ENCODE measurements at regions not wholly inside any gene's neighbourhood (a gene's known extent, or its start where the extent isn't known, plus 50 kb on each side); places are given as distances from the start of the nearest gene placed in this dataset.
A peak's percentile ranks its signal among the peaks of the same experiment; 100 is the strongest.
"Not testable (repeated sequence)": the region's sequence is repeated elsewhere in the genome, so short reads cannot be mapped to it uniquely, and the experiment has no call there.

DNA sequence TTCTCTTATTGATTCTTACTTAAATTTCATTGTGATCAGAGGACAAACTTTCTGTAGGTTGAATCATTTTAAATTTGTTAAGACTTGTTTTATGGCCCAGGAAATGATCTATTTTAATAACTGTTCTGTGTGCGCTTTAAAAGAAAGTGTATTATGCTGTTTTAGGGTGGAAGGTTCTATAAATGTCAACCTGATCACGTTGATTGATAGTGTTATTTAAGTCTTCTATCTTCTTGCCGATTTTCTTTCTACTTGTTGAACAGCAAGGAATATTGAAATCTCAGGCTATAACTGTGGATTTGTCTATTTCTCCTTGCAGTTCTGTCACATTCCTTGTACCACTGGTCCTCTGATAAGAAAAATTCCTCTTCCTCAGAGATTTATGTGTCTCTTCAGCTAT lies 112.7 kb downstream of the TANC2 start:
- no peak for DNase-seq (ENCODE audit: low read depth)

DNA sequence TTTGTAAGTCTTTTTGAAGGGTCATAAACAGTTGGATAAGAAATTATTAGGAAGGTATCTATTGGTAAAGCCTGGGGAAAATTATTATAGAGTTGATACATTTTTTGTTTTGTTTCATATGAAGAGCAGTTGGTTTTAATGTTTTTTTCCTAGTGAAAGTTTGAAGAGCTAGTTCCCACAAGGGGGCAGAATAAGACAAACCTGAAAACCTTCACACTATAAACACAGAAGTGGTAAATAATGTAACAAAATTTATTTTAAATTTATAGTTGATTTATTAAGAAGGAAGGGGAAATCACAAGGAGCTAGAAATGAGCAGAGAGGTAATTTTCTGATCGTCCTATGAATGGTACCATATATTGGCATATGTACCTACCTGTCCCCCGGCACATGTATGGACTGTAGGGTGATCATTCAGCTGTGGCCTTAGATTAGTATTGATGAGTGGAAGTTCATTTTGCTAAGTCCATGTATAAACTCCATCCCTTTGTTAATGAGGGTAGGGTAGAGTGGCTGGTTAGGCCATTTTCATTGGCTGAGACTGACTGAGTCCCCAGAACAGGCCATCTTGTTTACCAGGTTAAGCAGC lies 116.3 kb downstream of the TANC2 start:
- DNase-seq (ENCODE audit: low read depth): no peak

DNA sequence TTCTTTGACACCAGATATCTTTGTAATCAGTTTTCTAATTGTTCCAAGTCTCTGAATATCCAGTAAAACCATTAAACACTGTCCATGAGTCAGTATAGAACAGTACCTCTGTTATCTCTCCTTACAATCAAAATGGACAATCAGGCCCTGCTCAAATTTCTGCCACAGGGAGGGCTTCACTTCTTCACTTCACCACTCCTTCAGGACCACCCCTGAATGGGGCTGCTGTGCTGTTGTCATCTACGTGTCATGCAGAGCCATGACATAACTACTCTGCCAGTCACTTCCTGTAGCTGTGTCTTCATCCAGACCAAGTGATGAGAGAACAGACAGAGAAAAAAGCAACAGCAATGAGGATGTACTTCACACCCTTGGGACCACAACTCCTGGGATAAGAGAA lies 116.9 kb downstream of the TANC2 start:
- peak; percentile 23 for DNase-seq (ENCODE audit: low read depth)

DNA sequence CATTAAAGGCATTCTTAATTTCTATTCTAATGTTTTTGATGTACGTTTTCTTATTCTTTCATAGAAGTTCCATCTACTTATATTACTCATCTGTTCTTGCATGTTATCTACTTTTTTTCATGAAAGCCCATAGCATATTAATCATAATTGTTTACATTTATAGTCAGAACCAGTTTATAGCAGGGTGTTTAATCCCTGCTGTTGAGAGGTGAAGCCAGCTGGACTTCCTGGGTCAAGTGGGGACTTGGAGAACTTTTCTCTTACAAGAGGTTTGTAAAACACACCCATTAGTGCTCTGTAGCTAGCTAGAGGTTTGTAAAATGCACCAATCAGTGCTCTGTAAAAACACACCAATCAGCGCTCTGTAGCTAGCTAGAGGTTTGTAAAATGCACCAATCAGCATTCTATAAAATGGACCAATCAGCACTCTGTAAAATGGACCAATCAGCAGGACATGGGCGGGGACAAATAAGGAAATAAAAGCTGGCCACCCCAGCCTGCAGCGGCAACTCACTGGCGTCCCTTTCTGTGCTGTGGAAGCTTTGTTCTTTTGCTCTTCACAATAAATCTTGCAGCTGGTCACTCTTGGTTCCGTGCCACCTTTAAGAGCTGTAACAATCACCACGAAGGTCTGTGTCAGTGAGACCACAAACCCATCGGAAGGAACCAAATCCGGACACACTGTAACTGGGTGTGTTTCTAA lies 120.6 kb downstream of the TANC2 start:
- no peak for DNase-seq (ENCODE audit: low read depth)

DNA sequence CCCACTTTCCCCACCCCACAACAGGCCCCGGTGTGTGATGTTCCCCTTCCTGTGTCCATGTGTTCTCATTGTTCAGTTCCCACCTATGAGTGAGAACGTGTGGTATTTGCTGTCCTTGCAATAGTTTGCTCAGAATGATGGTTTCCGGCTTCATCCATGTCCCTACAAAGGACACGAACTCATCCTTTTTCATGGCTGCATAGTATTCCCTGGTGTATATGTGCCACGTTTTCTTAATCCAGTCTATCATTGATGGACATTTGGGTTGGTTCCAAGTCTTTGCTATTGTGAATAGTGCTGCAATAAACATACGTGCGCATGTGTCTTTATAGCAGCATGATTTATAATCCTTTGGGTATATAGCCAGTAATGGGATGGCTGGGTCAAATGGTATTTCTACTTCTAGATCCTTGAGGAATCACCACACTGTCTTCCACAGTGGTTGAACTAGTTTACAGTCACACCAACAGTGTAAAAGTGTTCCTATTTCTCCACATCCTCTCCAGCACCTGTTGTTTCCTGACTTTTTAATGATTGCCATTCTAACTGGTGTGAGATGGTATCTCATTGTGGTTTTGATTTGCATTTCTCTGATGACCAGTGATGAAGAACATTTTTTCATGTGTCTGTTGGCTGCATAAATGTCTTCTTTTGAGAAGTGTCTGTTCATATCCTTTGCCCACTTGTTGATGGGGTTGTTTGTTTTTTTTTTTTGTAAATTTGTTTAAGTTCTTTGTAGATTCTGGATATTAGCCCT lies 124.5 kb downstream of the TANC2 start:
- not testable (repeated sequence) for DNase-seq (ENCODE audit: low read depth)

DNA sequence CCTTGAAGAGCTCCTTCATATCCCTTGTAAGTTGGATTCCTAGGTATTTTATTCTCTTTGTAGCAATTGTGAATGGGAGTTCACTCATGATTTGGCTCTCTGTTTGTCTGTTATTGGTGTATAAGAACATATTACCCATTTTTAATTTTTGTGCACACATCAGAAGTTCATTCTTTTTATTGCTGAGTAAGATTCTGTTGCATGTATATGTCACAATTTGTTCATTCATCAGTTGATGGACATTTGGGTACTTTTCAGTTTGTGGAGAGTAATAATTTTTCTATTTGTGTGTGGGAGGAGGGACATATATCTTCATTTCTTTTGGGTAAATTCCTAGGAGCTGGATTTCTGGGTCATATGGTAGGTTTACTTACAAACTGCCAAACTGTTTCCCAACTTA lies 125.9 kb downstream of the TANC2 start:
- not testable (repeated sequence) for DNase-seq (ENCODE audit: low read depth)

DNA sequence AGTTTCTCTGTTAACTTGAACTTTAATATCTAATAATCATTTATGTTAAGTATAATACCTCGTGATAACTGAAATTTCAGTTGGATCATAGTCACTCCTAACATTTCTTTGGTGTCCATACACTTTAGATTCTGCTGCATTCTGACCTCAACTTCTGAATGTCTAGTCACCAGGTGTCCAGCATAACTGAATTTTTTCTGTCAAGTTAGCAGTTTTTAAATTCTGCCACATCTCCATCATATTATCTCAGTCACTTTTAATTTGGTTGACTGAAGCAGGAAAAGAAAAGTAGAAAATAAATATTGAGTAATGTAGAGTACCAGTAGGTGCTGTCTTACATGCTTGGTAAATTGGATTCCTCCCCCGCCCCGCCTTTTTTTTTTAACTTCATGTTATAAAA lies 128.6 kb downstream of the TANC2 start:
- DNase-seq (ENCODE audit: low read depth): no peak

DNA sequence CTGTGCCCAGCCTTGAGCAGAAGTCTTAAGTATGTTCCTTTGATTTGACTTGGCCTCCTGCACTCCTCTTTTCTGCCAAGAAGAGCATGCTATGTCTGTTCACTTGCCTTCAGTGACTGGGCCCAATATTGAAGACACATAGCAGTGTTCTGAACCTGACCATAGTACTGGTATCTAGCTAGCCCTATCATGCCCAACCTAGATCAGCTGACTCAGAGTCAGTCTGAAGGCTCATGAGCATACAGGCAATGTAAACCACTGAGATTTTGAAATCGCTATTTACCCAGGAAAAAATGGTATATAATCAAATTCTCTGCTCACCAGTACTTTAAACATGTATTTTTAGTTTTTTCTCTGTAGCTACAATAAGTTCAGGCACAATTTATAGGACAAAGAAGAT lies 129.4 kb downstream of the TANC2 start:
- no peak for DNase-seq (ENCODE audit: low read depth)

DNA sequence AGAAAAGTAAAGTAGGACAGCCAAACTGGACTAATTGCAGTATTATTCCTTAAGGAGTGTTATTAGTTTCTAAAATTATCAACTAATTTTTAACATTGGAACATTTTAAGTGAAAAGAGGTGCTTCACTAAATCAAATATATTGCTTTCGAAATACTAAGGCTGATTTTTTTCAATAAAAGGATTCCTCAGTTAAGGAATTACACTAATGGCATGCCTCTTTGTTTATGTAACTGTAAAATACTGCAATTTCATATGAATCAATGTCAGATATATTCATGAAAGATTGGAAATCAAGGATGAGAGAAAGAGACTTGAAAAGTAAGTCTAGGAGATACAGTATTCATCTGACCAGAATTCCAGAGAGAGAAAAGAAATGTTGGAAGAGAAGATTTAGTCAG lies 129.8 kb downstream of the TANC2 start:
- DNase-seq (ENCODE audit: low read depth): no peak

DNA sequence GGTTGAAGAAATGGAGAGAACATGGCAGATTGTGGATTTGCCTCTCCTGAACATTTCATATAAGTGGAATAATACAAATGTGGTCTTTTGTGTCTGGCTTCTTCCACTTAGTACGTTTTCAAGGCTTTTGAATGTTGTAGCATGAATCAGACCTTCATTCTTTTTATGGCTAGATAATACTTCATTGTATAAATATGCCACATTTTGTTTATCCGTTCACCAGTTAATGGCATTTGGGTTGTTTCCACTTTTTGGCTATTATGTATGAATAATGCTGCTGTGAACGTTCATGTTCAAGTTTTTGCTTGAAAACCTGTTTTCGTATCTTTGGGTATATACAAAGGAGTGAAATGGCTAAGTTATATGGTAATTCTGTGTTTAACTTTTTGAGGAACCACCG lies 130.4 kb downstream of the TANC2 start:
- no peak for DNase-seq (ENCODE audit: low read depth)

DNA sequence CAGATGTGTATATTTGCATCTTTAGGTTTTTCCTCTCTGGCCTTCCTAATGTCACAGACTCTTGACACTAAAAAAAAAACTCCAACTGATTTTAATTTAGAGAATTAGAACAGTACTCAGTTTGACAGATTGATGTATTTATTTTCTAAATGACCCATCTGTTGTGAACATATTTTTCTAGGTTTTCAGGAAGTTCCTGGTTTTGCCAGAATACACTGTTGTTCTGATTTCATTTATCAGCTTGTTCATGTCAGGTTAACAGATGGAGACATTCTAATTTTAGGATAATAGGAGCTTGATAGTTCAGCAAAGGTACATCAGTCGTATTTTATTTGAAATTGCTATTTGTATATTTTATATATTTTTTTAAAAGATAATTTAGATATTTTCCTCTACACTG lies 133.4 kb downstream of the TANC2 start:
- DNase-seq (ENCODE audit: low read depth): no peak

DNA sequence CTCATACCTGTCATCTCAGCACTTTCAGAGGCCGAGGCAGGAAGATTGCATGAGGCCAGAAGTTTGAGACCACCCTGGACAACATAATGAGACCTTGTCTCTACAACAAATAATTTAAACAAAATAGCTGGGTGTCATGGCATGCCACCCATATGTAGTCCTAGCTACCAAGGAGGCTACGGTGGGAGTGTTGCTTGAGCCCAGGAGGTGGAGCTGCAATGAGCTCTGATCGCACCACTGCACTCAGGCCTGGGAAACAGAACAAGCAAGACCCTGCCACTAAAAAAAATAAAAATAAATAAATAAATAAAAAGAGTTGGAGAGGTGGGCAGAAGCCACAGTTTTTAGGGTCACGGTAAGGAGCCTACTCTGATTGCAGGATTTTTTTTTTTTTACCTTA lies 136.0 kb downstream of the TANC2 start:
- DNase-seq (ENCODE audit: low read depth): no peak

DNA sequence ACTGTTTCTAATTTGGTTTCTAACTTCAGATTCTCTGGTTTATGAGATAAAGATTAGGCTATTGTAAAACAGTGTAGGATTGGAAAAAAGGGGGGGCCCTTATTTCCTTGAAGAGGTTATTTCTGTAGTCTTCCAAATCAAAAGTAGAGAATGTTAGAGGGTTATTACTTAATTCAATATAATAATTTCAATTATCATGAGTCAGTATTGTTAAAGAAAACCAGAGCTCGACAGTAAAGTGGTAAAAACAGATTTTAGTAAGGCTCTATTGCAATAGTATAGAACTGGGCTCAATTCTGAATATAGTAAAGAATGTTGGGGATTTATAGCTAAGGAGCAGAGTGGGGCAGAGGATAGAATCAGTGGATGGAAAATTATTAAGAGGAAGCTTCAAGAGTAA lies 140.0 kb downstream of the TANC2 start:
- no peak for DNase-seq (ENCODE audit: low read depth)

DNA sequence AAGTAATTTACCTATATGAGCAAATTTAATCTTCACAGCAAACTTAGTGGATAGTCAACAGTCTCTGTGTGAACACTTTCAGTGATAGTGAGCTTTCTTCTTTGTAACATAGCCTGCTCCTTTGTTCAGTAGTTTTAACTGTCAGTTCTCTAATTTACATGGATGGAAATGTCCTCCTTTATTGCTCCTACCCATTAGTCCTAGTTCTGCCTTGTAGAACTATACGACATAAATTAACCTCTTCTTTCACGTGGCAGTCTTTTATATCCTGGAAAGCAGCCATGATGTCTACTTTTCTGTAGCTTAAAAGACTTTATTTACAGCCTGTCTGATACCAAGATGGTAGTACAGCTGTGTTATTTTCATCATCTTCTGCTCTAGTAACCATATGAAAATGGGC lies 143.6 kb downstream of the TANC2 start:
- no peak for DNase-seq (ENCODE audit: low read depth)

DNA sequence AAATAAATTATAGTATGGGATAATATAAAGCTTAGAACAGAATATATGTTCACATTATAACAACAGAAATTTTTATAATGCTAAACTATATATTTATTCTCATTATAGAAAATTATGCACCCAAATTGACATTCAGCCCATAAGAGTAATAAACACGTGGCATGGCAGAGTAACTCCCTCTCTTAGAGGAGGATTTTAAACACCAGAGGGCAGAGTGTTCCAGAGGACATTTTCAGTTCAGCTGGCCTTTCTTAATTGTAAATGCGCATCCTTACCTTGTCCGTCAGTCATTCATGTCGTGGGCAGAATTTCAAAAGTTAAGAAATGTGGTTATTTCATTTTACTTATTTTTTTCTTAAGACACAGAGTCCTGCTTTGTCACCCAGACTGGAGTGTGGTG lies 147.1 kb downstream of the TANC2 start:
- no peak for DNase-seq (ENCODE audit: low read depth)

DNA sequence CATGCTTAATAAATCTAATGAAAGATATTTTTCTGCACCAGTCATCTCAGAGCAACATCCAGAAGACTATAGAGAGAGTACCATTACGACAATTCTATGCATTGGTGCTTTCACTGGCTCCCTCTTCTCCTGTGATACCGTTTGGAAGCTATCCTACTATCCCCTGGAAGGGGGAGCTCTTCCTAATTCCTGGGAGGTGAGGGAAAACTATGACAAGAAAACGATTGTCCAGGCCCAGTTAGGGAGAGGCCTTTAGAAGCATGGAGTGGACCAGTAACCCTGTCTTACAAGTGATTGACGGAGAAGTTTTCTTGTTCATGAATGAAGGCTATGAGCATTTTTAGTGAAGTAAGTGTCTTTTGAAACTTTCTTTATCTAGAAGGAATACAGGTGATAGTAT lies 150.2 kb downstream of the TANC2 start:
- no peak for DNase-seq (ENCODE audit: low read depth)

DNA sequence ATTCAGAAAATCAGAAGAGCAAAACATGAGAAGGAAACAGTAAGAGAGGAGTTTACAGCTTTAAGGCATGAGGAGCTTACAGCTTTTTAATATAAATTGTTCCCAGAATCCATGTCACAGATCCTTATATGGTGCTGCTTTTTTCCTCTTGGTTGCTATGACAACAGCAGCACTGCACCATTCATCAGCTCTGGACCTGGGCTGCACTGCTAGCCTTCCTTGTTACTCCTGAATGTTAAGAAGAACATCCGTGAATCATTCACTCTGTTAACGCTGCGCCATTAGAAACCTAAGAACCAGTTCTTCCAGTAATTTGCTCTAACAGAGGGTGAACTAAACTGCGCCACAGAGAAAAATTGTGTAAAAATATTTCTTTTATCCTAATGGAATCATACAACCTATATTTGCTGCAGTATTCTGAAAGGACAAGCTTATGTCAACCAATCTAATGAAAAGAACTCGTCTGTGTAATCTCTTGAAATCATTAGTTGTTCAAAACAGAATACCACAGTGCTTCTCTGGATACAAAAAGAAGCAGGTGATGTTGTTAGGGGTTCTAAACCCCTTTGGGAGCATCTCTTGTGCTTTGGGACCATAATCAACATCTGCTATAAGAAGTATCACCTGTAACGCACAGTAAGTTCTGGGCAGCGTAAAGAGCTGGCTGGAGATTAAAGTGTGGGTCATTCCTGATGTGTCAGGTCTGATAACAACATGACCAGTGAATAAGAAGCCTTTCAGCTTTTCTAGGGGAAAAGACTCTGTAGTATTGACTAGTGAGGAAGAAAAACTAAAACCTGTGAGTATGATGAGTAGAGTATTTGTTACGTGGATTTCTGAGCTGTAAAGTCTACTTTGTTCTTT lies 151.2 kb downstream of the TANC2 start:
- no peak for DNase-seq (ENCODE audit: low read depth)

DNA sequence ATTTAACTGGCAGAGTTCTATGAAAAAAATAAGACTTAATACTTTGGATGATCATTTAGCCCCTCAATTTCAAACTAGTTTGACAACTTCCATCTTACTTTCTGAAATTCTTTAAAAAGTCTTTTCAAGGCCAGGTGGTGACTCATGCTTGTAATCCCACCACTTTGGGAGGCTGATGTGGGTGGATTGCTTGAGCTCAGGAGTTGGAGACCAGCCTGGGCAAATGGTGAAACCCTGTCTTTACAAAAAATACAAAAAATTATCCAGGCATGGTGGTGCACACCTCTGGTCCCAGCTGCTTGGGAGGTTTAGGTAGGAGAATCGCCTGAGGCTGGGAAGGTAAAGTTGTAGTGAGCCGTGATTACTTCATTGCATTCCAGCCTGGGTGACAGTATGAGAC lies 154.4 kb downstream of the TANC2 start:
- peak; percentile 18 for DNase-seq (ENCODE audit: low read depth)

DNA sequence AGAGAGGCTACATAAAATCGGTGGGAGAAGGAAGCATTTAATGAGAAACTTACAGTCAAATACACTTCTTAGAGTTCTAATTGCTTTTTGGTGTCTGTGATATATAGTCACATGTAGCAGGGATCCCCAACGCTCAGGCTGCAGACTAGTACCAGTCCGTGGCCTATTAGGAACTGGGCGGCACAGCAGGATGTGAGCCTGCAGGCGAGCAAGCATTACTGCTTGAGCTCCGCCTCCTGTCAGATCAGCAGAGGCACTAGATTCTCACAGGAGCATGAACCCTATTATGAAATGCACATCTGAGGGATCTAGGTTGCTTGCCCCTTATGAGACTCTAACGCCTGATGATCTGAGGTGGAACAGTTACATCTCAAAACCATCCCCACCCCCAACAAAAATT lies 158.5 kb downstream of the TANC2 start:
- DNase-seq (ENCODE audit: low read depth): no peak

DNA sequence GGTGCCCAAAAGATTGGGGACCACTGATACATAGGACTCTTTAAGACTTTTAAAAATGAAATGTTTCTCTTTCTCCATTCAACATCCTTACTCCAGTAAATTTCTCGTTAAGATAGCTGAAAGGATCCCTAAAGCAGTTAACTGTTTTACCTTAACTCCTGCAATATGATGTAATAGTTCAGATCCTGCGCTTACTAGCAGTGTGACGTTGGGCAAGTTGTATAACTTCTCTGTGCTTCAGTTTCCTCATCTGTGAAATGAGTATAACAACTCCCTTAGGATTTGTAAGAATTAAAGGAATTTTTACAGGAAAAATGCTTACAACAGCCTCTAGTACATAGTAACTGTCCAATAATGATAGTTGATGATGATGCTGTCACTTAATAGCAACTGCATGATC lies 158.9 kb downstream of the TANC2 start:
- DNase-seq (ENCODE audit: low read depth): no peak

DNA sequence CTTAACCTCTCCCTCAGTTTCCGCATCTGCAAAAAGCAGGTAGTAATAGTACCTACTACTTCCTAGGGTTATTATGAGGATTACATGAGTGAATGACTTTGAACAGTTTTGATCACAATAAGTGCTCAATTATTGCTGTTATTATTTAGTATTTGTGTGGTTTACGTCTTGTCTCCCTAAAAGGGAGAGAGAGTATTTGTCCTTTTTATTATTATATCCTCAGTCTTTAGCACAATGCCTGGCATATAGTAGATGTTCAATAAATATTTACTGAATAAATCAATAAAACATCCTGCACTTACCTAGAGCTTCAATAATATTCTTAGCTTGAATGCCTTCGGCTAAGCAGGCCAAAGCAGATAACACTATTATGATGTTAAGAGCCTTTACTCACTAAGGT lies 160.0 kb downstream of the TANC2 start:
- DNase-seq (ENCODE audit: low read depth): no peak

DNA sequence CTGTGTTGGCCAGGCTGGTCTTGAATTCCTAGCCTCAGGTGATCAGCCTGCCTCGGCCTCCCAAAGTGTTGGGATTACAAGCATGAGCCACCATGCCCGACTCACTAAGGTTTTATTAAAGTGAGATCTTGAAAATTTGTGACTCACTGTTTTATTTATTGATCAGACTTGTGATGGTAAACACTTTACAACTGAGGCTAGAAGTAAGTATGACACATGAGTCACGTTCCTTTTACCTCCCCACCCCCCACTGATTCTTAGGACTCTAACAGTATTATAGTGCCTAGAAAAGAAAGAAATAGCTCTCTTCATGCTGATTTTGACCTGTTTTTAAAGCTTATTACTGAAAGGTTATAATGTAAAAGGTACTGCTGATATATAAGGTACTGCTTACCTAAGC lies 160.6 kb downstream of the TANC2 start:
- DNase-seq (ENCODE audit: low read depth): no peak
